WERI-Rb-1 (cell line): ENCODE measurements at regions not wholly inside any gene's neighbourhood (a gene's known extent, or its start where the extent isn't known, plus 50 kb on each side); places are given as distances from the start of the nearest gene placed in this dataset.

Experiments used
- DNase-seq: peaks from one replicate; pipeline ENCODE4 v3.0.0-alpha.2; 2020
- H3K27ac ChIP-seq: fragments of 250-450 bp; sonication (Bioruptor Pico); 2 replicates; pipeline ENCODE4 v1.5.1; 2020; ENCODE audit warnings: mild to moderate bottlenecking, moderate library complexity
- H3K27me3 ChIP-seq: fragments of 250-450 bp; sonication (Bioruptor Pico); 2 replicates; pipeline ENCODE4 v1.5.1; 2021; ENCODE audit warnings: mild to moderate bottlenecking, low read depth, moderate library complexity; ENCODE audit not compliant: insufficient read depth, severe bottlenecking
- H3K36me3 ChIP-seq: fragments of 250-450 bp; sonication (Bioruptor Pico); 2 replicates; pipeline ENCODE4 v1.5.1; 2020; ENCODE audit warnings: mild to moderate bottlenecking, moderate library complexity
- H3K4me3 ChIP-seq: 2 replicates; pipeline ENCODE4 v1.5.1; 2011; ENCODE audit warnings: low read depth, mild to moderate bottlenecking, control low read depth, low read length
- H3K9me3 ChIP-seq: fragments of 250-450 bp; sonication (Bioruptor Pico); 2 replicates; pipeline ENCODE4 v1.5.1; 2021; ENCODE audit warnings: mild to moderate bottlenecking, moderate library complexity; ENCODE audit not compliant: severe bottlenecking
- TF ChIP-seq, protein P1 (sequence below): IDR thresholded peaks from 2 replicates; pipeline ENCODE4 v1.5.1; 2011; ENCODE audit warnings: low read depth, mild to moderate bottlenecking, control low read depth, inconsistent platforms, low read length

DNA sequence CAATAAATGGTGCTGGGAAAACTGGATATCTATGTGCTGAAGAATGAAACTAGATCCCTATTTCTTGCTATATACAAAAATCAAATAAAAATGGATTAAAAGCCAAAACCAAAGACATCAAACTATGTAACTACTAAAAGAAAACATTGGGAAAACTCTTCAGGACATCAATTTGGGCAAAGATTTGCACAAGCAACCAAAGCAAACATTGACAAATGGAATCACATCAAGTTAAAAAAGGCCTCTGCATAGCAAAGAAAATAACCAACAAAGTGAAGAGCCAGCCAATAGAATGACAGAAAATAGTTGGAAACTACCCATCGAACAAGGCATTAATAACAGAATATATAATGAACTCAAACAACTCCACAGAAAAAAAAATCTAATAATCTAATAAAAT, 1495.3 kb downstream of the SI start:
- DNase-seq, result no peak
- H3K27me3 ChIP-seq, result no peaks in the 10 kb centered on the region
- TF ChIP-seq, protein P1, sequence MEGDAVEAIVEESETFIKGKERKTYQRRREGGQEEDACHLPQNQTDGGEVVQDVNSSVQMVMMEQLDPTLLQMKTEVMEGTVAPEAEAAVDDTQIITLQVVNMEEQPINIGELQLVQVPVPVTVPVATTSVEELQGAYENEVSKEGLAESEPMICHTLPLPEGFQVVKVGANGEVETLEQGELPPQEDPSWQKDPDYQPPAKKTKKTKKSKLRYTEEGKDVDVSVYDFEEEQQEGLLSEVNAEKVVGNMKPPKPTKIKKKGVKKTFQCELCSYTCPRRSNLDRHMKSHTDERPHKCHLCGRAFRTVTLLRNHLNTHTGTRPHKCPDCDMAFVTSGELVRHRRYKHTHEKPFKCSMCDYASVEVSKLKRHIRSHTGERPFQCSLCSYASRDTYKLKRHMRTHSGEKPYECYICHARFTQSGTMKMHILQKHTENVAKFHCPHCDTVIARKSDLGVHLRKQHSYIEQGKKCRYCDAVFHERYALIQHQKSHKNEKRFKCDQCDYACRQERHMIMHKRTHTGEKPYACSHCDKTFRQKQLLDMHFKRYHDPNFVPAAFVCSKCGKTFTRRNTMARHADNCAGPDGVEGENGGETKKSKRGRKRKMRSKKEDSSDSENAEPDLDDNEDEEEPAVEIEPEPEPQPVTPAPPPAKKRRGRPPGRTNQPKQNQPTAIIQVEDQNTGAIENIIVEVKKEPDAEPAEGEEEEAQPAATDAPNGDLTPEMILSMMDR, result no peak
- no peak overlapping the region for H3K27ac ChIP-seq
- no peaks in the 10 kb centered on the region for H3K36me3 ChIP-seq
- H3K9me3 ChIP-seq, result no peaks in the 10 kb centered on the region
- H3K4me3 ChIP-seq, result no peak overlapping the region

DNA sequence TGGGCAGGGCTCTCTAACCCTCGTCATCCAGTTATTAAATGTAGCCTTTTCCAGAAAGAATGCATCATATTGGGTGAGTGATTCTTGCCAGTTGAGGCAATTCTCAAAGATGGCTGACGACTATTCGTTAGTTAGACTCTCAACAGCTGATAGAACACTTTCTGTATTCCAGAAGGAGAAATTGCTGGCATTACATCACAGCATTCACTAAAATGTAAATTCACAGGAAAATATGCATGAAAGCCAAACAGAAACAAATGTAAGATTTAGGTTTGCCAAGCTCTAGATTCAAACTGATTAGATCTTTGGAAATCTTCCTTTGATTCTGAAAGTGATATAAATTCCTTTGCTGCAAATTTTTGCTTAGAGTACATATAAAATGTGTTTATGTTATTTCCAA, 1501.0 kb downstream of the SI start:
- TF ChIP-seq, protein P1, result no peak
- no peak for DNase-seq
- no peak overlapping the region for H3K27ac ChIP-seq
- no peaks in the 10 kb centered on the region for H3K27me3 ChIP-seq
- no peaks in the 10 kb centered on the region for H3K36me3 ChIP-seq
- H3K4me3 ChIP-seq, result no peak overlapping the region
- H3K9me3 ChIP-seq, result no peaks in the 10 kb centered on the region

DNA sequence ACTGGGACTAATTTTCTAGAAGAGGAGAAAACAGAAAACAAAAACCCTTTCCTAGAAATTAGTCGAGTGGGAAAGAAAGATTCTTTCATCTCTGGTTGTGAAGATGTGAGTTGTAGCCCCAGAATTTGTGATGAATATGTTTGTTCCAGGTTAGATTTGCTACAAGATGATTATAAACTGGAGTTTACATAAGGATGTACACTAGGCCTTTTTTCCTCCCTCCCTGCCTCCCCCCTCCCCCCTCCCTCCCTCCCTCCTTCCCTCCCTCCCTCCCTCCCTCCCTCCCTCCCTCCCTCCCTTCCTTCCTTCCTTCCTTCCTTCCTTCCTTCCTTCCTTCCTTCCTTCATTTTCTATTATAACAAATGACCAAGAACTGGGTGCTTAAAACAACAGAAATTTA, 1502.0 kb downstream of the SI start:
- no peak for DNase-seq
- H3K36me3 ChIP-seq, result no peaks in the 10 kb centered on the region
- H3K9me3 ChIP-seq, result no peaks in the 10 kb centered on the region
- TF ChIP-seq, protein P1, result no peak
- no peaks in the 10 kb centered on the region for H3K27me3 ChIP-seq
- H3K27ac ChIP-seq, result no peak overlapping the region
- H3K4me3 ChIP-seq, result no peak overlapping the region

DNA sequence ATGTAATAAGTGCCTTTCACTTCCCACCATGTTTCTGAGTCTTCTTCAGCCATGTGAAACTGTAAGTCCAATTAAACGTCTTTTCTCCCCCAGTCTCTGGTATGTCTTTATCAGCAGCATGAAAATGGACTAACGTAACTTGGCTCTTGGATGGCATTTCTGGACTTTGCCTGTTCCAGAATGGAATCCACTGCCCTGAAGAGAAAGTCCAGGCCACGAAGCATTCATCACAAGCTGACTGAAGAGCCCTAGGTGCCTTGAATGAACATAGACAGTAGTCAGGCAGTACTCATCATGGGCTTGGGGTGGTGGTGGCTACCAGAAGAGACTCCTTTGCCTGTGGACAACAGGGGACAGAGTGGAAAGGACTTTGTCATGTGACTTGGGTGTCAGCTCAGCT, 1505.0 kb downstream of the SI start:
- TF ChIP-seq, protein P1, result no peak
- no peaks in the 10 kb centered on the region for H3K27me3 ChIP-seq
- H3K4me3 ChIP-seq, result no peak overlapping the region
- H3K36me3 ChIP-seq, result no peaks in the 10 kb centered on the region
- DNase-seq, result no peak
- no peak overlapping the region for H3K27ac ChIP-seq
- no peaks in the 10 kb centered on the region for H3K9me3 ChIP-seq

DNA sequence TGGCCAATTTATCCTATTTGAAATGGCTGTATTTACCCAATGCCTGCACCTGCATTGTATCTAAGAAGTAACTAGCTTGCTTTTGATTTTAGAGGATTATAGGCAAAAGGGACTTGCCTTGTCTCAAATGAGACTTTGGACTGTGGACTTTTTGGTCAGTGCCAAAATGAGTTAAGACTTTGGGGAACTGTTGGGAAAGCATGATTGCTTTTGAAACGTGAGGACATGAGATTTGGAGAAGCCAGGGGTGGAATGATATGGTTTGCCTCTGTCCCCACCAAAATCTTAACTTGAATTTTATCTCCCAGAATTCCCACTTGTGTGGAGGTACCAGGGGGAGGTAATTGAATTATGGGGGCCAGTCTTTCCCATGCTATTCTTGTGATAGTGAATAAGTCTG, 1505.4 kb downstream of the SI start:
- TF ChIP-seq, protein P1, result no peak
- no peak overlapping the region for H3K4me3 ChIP-seq
- H3K27me3 ChIP-seq, result no peaks in the 10 kb centered on the region
- no peak for DNase-seq
- H3K9me3 ChIP-seq, result no peaks in the 10 kb centered on the region
- H3K36me3 ChIP-seq, result no peaks in the 10 kb centered on the region
- no peak overlapping the region for H3K27ac ChIP-seq

DNA sequence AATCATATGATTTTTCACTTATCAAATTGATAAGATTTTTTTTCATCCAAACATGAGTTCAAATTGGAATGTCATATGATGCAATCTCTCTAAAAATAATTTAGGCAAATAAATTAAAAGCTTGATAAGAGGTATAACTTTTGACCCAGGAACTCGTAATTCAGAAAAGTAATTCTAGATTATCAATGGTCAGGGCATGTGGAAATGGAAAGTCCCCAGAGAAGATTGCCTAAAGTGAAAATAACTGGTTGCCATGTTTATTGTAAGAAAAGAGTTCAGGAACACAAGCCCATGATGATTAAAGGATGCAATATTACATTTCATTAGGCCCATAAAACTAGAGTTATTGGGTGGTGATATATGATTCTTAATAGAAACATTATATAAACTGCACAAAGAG, 1514.8 kb downstream of the SI start:
- H3K36me3 ChIP-seq, result no peaks in the 10 kb centered on the region
- TF ChIP-seq, protein P1, result no peak

More for the DNA sequence above, 1514.8 kb downstream of the SI start:
- no peak overlapping the region for H3K27ac ChIP-seq
- peaks cover 4% of the 10 kb centered on the region for H3K9me3 ChIP-seq
- no peak overlapping the region for H3K4me3 ChIP-seq
- no peak for DNase-seq
- no peaks in the 10 kb centered on the region for H3K27me3 ChIP-seq
